GM21529 (cell line): ENCODE measurements at regions not wholly inside any gene's neighbourhood (a gene's known extent, or its start where the extent isn't known, plus 50 kb on each side); places are given as distances from the start of the nearest gene placed in this dataset.
"Not testable (repeated sequence)": the region's sequence is repeated elsewhere in the genome, so short reads cannot be mapped to it uniquely, and the experiment has no call there.

Experiments used
- ATAC-seq: cut with Tn5 transposase; IDR thresholded peaks from one replicate; pipeline ENCODE4 v1.9.1; 2021; ENCODE audit not compliant: unreplicated experiment

DNA sequence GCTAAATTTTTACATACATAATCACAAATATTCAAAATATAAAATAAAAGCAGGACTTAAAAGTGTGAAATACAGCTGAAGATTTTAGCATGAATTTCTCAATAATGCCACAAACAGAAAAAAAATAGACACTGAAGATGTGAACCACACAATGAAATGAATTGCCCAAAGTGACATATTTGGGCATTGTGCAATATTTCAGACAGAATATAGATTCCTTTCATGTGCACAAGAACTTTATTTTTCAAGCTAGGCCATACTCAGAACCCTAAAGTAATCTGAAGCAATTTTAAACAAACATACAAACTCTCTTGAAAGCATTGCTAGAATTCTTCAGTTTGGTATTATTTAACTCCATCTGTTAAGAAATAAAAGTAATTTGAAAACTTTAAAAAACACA is 764.1 kb downstream of the STIM2 start:
- ATAC-seq, result no peak

DNA sequence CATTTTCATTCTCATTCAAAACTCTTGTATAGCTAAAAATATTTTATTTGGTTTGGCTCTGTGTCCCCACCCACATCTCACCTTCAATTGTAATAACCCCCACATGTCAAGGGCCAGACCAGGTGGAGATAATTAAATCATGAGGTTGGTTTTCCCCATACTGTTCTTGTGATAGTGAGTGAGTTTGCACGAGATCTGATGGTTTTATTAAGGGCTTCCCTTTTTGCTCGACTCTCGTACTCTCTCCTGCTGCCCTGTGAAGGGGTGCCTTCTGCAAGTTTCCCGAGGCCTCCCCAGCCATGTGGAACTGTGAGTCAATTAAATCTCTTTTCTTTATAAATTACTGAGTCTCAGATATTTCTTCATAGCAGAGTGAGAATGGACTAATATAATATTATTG is 768.0 kb downstream of the STIM2 start:
- ATAC-seq, result no peak

DNA sequence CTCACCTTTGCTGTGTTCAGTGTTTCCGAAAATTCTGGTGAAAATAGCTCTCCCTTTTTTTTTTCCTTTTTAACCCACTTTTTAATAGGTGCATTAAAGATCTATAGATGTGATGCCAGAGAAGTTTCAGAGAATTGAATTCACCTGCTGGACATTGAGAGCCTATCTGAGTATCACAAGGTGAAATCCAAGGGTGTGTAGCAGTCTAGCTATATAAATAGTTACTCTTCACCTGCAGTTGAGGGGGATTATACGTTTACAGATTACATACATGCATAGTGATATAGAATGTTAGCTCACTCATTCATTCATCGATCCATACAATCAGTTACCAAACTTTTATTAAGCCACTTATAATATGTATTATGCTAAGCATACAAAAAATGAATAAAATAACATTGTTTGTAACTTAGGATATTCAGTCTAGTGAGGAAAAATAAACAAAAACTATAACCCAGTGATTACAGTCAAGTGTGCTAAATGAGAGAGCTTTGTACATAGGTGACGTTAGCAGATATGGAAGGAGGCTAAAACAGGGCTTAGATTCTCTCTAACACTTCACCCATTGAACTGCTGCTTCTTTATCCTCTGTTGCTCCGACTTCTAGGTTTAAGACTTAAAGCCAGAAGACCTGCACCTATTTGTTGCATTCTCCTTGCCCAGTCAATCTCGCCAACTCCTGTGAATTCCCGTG is 769.0 kb downstream of the STIM2 start:
- no peak for ATAC-seq

DNA sequence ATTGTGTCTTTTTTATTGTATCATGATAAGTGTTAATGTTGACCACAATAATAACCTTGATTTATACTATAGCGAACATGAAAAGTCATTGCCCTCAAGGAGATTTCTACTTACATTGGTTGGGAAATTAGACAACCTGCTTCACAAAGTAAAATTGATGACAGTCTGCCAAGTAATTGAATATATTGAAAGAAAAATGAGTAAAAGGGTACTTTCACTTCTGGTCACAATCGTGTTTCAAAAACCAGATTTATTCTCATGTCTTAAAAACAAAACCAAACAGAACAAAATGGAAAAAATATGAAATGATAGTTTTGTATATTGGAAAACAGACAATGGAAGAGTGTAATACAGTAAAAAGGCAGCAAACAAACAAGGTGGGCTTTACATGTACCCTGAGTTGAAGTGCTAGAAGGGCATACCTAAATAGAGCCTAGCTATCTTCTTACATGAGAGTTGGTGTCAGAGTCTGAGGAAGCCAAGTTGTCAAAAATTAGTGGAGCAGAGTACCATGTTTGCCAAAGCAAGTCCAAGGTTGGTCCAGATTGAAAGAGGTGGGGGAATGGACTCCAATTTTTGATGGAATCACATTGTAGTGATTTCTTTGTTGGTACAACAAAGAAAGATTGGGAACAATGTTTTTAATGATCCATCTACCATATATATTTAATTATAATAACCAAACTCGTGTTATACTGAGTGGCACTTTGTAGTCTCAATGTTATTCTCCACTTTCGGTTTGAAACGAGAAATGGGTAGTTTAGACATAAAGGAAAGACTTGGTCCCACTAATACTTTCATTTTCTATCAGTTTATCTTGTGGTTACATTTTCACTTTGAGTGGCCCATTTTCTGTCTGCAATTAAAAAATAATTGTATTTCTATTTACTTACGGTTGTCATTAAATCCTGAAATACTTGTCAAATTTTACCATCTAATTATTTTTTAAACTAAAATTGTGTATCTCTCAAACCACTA is 775.6 kb downstream of the STIM2 start:
- peak; percentile 74 for ATAC-seq

DNA sequence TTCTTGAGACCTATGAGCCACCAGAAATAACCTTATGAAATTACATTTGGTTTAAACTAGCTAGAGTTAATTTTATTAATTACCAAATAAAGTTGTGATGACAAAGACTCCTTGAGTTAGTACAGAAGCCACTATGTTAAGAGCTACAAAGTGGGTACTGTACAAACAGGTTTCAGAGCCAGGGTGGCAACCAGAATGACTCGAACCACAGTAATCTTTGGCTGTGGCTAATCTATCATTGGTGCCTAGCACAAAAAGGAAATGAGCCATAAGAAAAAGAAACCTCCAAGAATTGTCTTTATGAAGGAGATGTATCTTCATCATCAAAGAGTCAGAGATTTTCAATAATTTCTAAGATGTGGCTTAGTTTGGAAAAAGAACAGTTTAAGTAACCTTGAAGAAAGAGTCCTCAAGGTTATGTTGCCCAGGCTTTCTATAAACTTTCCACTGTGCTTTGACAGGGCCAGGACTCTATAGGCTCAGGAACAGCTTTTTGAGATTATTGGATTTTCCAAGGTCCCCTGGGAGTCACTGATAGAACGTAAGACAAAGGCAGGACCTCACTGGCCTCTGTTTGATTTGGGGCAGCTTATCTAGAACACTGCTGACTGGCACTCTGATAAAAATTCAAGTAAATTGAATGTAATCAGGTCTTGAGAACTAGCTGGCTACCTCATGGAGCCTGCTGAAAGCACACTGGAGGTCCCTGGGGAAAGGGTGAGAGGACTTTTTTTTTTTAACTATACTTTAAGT is 777.7 kb downstream of the STIM2 start:
- ATAC-seq, result no peak

DNA sequence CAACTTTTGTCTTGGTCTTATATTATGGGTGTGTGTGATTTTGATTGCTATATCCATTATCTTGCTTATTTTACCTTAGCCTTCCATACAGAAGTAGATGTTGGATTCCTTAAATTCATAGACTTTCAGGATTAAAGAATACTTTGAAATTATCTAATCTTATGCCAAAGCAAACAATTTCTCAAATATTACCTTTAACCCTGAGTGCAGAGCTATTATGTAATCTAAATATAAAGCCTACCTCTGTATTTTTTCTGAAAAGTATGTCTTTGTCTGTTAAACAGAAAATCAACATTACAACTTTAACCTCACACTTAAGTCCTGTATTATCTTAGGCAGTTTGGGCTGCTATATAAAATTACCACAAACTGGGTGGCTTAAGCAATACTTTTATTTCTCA is 782.5 kb downstream of the STIM2 start:
- ATAC-seq, result no peak

DNA sequence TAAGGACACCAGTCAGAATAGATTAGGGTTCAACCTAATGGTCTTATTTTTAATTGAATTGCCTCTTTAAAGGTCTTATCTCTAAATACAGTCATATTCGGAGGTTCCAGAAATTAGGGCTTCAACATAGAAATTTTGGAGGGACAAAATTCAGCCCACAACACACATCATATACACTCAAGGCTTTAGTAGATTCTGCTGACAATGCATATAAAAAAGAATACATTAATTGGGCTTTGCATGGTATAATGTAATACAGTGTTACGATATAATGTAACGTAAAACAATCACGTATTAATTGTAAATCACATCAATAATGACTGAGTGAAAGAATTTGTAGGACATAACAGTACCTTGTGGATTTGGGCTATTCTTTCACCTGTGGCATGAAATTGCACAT is 787.8 kb downstream of the STIM2 start:
- ATAC-seq, result no peak

DNA sequence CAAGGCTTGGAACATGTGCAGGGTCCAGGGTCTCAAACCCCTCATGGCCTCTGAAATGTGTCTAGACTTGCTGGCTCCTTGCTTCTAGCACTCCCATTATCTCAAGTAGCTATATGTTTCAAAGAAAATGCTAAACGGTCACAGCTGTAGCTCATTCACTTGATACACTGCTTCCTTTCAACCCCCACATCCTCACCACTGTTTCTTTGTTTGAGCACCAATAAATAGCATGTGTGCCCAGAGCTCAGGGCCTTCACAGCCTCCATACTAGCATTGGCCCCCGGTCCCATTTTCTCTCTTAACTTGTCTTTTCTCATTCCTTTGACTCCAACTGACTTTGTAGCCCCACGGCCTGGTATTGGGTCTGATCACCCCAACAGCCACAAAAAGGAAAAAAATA is 801.8 kb downstream of the STIM2 start:
- ATAC-seq, result no peak

DNA sequence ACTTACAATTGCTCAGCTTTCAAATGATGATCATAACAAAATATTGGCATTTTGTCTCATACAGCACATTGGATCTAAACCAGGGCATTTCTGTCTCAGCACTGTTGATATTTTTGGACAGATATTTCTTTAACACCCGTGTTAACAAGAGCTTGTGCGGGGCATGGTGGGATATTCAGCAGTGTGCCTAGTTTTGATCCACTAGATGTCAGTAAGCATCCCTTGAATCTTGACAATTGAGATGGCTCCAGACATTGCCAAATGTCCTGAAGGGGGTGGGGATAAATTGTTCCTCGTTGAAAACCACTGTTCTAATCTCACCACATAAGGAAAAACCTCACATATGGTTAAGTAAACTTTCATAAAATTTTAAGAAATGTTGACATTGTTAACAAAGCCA is 806.3 kb downstream of the STIM2 start:
- no peak for ATAC-seq

DNA sequence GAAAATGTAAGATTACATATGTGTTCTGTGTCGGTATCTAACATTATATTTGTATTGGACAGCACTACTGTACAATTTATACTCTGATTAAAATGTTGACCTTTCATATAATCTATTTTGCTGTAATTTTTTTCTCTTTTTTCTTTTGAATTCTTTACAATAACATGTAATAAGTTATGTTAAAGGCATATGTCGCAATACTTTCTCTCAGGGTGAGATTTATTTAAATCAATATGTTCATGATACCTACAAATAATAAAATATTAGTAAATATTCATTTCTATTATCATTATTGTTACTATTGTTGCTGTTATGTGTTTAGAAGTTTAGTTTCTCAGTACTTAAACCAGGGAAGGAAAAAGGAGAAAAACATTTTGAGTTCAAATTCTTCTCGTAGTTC is 807.4 kb downstream of the STIM2 start:
- ATAC-seq, result no peak

DNA sequence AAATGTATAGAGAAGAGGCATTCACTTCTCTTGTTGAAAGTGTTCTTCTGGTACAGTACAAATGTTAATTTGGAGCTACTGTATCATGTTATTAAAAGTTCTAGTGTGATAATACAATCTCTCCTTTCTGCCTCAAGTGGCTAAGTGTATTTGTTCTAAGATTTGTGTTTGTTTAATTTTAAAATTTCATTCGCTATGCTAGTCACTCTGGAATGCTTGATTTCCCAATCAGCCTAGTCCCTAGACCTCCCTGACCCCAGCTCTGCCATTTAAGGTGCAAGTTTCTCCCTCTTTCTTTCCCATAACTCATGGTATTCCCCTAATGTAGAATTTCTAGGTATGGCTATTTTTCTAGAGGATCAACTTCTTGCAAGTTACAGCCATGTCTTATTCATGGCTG is 817.4 kb downstream of the STIM2 start:
- ATAC-seq, result no peak

DNA sequence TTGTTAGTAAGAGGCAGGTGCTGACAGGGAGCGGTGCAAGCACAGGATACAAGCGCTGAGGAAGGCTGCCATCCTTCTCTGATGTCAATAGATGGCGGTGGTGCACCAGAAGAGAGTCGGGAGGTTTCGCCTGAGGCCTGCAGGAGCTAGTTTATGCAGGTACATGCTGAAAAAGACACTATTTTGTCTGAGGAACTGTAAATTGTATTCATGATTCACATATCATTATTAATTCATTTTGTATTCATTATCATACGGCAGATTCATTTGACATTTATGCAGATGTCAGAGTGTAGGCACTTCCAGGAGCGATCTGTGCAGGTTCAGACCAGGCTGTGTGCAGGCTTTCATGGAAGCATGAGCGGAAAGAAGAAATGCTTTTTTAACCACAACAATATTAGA is 824.0 kb downstream of the STIM2 start:
- ATAC-seq, result peak; percentile 97

DNA sequence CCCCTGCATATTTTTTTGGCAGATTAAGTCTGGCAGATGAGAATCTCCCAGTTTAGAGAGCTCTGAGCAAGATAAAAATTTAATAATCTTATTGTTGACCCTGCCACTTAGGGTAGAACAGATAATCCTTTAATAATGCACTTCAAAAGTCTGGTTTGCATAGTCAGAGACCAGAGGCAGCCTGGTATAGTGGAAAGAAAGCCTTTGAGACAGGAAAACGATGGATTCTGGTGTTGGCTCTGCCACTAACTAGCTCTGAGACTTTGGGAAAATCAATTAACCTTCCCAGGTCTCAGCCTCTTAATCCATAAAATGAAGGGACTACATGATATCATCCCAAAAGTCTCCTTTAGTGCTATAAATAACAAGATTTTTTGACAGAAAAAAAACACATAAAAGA is 824.5 kb downstream of the STIM2 start:
- no peak for ATAC-seq

DNA sequence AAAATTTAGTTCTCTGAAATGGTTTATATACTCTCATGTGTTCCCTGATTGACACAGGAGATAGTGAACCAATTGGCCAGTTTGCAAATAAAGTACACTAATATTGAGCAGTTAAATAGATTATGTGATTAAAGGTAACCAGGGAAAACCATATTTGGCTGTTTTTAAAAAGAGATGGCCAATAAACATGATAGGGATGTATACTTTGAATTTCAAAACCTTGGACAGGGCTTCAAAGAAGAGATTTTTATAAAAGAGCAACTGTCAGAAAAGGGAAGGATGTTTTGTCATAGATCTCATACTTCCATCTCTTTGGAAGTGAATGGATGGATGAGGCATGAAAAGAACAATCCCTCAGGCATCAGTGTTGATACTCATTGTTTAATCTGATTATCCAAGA is 825.3 kb downstream of the STIM2 start:
- ATAC-seq, result no peak

DNA sequence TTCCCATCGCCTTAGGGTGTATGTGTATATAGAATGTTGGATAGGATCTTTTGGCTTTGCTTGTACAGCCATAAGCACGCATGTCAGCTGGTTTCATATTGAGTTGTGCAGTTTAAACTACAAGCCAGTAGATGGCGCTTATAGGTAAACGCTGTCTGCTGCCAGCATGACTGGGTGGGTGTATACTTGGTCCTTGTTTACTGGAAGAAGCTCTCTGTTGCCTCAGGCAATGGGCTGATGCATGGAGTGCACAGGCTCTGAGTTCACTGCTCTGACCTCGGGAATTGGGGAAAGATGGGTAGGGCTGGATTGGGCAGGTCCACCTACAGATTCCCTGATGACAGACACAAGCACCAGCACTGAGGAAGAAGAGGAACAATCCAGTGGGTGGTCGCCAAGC is 831.5 kb downstream of the STIM2 start:
- peak; percentile 94 for ATAC-seq

DNA sequence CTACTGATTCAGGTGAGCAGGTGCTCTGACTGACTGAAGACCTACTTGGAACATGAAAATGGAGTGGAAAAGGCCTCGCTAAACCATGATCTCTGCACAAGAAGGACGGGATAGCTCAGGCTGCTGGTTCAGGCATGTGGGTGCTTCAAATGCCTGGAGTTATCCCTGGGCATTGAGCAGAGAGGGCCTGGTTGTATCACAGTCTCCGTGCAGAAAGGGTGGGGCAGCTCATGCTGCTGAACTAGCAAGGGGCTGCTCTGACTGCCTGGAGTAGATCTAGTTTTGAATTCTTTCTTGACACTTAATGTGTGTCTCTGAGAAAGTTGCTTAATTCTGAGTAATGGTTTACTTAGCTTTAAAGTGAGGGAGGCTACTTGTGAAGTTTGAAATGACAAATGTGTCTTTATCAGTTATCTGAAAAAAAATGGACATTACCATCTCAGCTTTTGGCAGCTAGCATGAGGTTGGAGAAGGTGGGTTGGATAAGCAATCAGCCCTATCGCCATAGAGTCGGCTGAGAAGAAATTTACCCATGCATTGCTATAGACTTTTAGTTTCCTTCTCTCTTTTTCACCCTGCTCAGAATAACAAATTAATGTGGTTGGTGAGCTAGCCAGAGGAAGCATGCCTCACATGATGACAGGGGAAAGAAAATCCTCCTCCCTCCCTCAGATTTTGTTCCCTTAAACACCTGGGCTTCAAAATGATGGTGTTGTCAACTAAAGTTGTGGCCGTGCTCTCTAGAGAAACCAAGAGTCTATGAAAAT is 832.4 kb downstream of the STIM2 start:
- no peak for ATAC-seq

DNA sequence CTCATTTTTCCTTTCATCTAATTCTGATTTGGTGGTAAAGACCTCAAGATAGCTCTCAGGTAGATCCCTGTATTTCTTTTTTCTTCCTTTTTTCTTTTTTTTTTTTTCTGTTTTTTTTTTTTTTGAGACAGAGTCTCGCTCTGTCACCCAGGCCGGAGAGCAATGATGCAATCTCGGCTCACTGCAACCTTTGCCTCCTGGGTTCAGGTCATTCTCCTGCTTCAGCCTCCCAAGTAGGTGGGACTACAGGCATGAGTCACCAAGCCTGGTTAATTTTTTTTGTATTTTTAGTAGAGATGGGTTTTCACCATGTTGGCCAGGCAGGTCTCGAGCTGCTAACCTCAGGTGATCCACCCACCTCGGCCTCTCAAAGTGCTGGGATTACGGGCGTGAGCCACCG is 835.6 kb downstream of the STIM2 start:
- ATAC-seq, result not testable (repeated sequence)

DNA sequence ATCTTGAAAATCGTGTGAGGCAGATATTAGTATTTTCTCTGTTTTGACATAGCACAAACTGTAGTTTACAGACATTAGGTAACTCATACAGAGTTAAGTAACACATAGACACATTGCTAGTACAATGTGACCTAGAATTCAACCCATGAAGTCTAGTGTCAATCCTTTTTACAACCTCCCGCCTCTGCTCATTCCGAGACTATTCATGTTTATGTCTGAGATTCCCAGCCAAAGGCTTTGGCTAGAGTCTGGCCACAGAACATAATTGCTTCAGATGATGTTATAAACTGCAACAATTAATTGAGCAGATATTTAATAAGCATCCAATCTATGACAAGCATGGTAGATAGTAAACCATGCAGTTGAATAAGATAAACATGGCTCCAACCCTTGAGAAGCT is 841.0 kb downstream of the STIM2 start:
- no peak for ATAC-seq

DNA sequence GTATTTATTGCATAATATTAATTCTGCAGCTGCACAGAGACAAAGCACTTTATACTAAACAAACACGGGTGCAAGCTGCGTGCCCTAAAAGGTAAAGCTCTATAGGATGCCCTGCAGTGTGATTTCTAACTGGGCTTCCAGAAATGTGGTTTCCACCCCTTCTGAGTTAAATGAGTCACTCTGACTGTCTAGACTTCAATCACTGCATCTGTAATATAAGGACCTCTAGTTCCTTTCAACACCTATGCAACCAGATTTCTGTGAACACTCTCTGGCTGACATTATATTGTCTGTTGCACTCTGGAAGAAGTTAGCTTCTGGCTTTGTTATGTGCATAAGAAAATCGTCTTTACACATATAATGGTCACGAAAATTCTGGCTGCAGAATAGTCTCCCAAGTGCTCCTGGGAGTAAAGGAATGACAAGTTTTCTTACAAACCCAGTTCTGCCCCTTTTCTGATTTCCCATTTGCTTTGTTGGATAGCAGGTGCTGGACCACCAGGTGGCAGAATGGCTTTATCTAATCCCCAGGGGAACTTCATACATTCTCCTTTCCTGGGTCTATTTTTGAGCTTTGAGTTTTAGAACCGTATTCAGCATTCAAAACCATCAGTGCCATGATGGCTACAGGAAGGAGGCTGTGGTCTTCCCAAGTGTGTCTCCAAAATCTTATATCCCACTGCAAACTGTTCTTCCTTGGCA is 842.2 kb downstream of the STIM2 start:
- ATAC-seq, result no peak

DNA sequence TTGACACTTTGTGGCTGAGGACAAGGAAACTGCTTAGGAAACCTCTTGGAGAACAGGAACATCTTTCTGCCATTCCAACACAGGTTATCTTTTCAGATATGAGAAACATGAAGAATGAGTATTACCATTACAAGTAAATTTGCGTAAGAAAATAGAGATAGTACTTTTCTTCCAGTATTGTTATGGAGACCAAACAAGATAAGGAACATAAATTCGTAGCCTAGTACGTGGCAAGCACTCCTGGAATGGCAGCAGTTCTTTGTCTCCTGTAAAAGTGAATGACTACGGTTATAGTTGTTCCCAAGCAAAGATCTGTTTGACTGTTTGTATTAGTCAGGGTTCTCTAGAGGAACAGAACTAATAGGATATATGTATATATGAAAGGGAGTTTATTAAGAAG is 843.1 kb downstream of the STIM2 start:
- ATAC-seq, result no peak
